HG03139 (cell line): ENCODE measurements at regions not wholly inside any gene's neighbourhood (a gene's known extent, or its start where the extent isn't known, plus 50 kb on each side); places are given as distances from the start of the nearest gene placed in this dataset.

Experiments
- ATAC-seq: cut with Tn5 transposase; IDR thresholded peaks from one replicate; pipeline ENCODE4 v1.9.1; 2021; ENCODE audit not compliant: unreplicated experiment

GRCh38 chr2:196314157-196314556 is 142.8 kb upstream of the STK17B start:
- ATAC-seq: no peak

GRCh38 chr2:196314780-196315179 is 143.4 kb upstream of the STK17B start:
- no peak for ATAC-seq

- ATAC-seq: no peak
Observed at GRCh38 chr2:196315388-196316049, 144.1 kb upstream of the STK17B start.

DNA sequence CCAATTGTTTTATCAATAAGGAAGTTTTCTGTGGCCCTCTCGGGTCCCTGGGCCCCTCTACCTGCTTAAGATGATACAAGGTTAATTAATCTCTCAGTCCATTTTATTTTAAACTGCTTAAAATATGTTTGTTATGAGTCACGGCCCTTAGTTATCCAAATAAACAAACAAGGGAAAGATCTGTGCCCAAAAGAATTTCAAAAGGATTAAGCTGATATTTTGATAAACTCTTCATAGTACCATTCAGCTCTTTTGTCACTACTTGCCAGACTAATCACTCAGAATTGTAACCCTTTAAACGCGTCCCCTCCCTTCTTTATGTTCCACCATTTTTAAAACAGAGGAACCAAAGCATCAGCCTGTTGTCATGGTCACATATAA is 144.7 kb upstream of the STK17B start:
- ATAC-seq: no peak

GRCh38 chr2:196318517-196319377 is 147.4 kb upstream of the STK17B start:
- ATAC-seq: no peak

GRCh38 chr2:196322973-196323810 is 151.8 kb upstream of the STK17B start:
- no peak for ATAC-seq

DNA sequence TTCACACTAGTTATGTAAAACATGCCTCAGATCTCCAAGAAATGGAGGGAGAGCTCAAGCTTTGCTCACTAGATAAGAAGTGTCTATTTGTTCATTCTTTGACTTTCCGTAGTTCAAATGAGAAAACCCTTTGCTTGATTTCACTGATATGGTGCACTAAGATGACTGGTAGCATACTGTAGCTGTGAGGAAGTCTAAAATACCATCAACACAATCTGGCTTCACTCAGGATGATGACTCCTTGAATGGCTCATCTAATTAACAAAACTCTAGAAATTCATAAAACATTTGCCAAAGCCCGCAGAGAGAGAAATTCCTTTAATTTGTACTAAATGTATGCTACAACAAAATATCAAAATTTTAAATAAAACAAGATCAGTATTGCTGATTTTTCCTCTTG is 152.8 kb upstream of the STK17B start:
- ATAC-seq: no peak

DNA sequence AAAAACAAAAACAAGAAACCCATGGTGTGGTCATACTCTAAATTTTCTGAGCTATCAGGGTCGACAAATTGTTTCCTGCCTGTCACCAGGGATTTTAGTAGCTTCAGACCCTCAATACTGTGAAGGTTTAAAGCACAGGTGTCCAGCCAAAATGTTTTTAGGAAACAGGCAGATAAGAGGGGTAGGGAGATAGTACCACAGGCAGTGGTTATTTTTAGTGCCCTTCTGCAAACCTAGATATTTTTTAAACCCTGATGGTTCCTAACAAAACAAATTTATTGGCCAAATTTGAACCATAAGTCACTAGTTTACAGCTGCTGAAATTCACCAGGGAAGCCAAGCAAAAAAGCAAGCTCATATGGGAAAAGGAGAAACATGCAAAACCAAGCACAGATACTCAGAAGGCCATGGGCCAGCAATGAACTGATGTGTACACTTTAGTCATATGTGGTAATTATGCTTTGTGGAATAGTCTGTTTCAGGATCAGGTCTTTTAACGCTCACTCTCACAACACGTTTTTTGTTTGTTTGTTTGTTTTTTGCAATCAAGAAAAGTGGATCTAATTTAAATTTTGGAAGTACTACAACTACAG is 156.8 kb upstream of the STK17B start:
- ATAC-seq: no peak

GRCh38 chr2:196329959-196330358 is 158.6 kb upstream of the STK17B start:
- no peak for ATAC-seq

GRCh38 chr2:196330645-196331044 is 159.3 kb upstream of the STK17B start:
- no peak for ATAC-seq

DNA sequence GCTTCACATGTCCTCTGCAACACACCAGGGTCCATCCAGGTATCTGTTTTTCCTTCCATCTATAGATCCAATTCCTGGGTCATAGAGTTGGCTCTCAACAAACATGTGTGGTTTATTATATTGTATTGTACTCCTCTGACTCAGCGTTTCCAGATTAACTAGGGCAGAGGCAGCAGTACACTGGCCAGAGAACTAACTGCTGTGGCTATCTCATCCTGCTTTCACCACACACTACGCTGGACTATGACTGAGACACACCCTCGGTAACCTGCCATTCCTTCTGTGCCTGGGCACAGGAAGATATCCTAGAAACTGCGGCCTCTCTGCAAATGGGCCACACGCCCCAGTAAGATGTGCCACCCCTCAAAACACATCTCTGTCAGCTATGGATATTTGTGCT is 159.8 kb upstream of the STK17B start:
- ATAC-seq: no peak

DNA sequence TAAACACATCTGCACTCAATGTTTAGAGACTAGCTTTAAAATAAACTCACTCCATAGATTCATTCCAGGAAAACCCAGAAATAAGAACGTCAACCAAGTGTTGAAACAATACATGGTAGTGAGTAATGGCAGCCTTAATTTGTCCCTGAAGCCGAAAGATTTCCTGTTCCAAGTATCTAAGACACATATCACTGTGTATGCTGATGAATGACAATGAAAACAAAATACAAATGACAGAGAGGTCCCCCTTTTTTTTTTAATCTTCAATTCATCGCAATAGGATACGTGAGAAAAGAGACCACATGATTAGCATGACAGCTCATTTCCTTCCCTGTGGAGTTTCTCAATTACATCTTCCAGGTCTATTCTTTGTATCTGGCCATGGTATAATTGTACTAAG is 160.5 kb upstream of the STK17B start:
- ATAC-seq: no peak

GRCh38 chr2:196333397-196333796 is 162.0 kb upstream of the STK17B start:
- ATAC-seq: no peak

- no peak for ATAC-seq
Observed at GRCh38 chr2:196334710-196335109, 163.3 kb upstream of the STK17B start.

DNA sequence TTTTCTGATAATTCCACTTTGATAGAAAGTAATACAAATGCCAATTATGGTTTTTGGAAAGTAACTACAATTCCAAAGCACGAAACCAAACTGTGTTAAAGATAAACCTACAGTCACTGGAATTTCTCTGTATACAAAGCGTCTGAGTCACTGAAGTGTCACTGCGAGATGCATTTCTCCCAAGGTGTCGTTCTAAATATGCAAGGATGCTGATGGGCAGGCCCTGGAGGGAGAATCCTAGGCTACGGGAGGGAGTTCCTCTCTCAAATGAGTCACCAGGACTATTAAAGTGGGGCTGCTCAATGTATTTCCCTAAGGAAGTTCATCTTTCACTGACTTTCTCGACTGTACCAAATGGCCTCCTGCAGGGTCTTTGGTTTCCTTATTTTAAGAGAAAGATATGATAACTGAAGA is 163.8 kb upstream of the STK17B start:
- ATAC-seq: no peak

DNA sequence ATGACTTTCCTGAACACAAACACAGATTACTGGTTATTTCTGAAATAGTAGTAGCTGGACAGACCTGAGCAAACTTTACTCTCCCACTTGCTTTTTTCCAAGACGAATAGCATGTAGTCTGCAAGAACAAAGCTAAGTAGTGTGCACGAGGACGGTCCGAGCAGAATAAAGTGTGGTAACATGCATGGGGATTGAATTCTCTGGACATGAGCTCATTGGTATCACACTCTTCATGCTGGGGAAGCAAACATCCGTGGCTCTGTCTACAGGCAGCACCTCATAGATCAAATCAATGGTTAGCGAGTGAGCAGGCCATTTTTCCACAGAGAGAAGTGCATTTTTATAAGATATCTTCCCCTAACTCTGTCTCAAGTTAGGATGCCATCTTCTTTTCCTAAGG is 164.8 kb upstream of the STK17B start:
- no peak for ATAC-seq

DNA sequence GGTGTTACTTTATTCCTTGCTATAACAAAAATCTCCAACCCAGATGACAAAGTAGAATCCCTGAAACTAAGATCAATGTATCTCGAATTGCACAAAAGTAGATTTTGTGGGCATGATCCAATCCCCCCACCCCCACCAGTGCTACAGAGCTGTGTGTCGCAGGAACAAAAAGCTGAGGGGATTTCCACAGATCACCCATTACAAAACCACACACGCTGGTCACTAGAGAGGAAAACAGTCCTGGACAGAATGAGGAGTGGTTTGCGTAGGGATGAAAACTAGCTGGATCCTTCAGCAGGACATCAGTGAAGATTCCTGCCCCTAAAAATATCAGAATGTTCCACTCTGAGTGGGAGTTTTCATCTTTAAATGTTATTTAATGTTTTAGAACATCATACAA is 165.3 kb upstream of the STK17B start:
- no peak for ATAC-seq

DNA sequence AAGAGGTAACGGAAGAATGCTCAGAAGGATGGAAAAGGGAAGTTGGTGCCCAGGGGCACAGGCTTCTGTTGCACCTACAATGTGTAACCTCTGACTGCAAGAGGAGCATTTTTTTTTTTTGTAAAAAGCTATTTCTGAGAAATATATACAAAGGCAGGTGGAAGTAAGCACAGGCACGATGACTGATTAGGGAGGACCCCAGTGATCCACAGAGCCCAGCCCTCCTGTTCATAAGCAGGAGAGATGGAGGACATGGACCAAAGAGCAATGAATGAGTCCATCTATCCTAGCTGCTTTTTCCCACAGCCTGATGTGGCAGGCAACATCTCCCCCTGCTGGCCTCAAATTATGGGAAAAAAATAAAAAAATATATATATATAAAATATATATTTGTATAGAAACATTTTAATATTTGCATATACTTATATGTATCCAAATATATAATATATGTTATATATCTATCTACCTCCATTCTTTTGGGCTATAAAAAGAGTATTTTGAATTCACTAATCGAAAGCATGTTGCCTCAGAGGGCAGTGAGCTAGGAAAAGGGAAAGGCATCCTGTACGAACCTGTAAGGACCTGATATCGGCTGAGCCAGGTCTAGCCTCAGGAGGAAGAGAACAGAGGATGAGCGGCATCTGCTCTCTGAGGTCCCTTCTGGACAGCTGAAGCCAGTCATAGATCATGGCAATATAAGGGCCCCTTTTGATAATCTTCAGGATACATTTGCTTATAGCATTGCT is 166.0 kb upstream of the STK17B start:
- ATAC-seq: no peak

GRCh38 chr2:196338440-196338839 is 167.1 kb upstream of the STK17B start:
- no peak for ATAC-seq

DNA sequence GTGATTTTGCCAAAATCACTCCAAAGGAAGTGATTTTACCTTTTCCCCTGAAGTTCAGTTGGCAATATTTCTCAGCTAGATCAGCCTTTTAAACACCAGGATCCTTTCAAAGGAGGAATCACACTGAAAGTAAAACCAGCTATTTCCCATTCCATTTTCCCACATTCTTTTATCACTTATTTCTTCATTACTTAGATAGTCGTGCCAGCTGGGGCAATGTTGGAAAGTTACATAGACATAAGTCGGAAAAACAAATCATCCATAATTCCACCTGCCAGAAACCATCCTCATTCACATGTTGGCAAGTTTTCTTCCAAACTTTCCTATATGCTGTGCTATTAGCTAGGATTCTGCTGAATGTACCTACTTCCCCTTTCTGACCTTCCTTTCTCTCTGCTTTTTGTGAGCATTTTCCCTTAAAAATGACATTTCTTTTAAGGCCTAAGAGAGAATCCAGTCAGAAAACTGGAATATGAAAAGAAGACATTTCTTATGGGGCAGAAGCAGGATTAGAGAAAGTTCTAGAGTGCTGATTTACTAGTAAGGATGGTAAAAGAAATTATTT is 170.0 kb upstream of the STK17B start:
- no peak for ATAC-seq
